CD14-positive monocyte (primary cell): ENCODE measurements at regions not wholly inside any gene's neighbourhood (a gene's known extent, or its start where the extent isn't known, plus 50 kb on each side); places are given as distances from the start of the nearest gene placed in this dataset.

Source experiments
- DNase-seq, 3 donors: peaks; one replicate each; pipeline ENCODE4 v3.0.0-alpha.2; 2011 to 2022
- H2AFZ ChIP-seq: 2 replicates; pipeline ENCODE4 v1.6.0; 2012; ENCODE audit warnings: mild to moderate bottlenecking, low read depth, low read length, inconsistent platforms; ENCODE audit not compliant: insufficient read depth, poor library complexity, severe bottlenecking
- H3K27ac ChIP-seq, 2 donors: 1 replicate in 1 of 2; 2 replicates in 1 of 2; pipeline ENCODE4 v1.5.1; 2012 to 2013; ENCODE audit warnings: low read length in 2 of 2, control low read depth in 1 of 2, inconsistent platforms in 1 of 2, low read depth in 1 of 2, mild to moderate bottlenecking in 1 of 2
- H3K27me3 ChIP-seq, 2 donors: one replicate each; pipeline versions ENCODE4 v1.6.0 to v1.6.1; 2011 to 2013; ENCODE audit warnings: low read length in 2 of 2; ENCODE audit not compliant: control insufficient read depth in 2 of 2, insufficient read depth in 2 of 2
- H3K36me3 ChIP-seq, 2 donors: replicated peaks in 1 of 2; 1 replicate in 1 of 2; 2 replicates in 1 of 2; pipeline versions ENCODE4 v1.5.1 to v1.6.1; 2012 to 2013; ENCODE audit warnings: low read length in 2 of 2, control low read depth in 1 of 2, inconsistent platforms in 1 of 2, mild to moderate bottlenecking in 1 of 2; ENCODE audit not compliant: insufficient read depth in 2 of 2, control insufficient read depth in 1 of 2
- H3K4me1 ChIP-seq, 2 donors: 1 replicate in 1 of 2; 2 replicates in 1 of 2; pipeline versions ENCODE4 v1.5.1 to v1.6.1; 2012 to 2013; ENCODE audit warnings: low read length in 2 of 2, control low read depth in 1 of 2, inconsistent platforms in 1 of 2, mild to moderate bottlenecking in 1 of 2, moderate library complexity in 1 of 2; ENCODE audit not compliant: insufficient read depth in 2 of 2, control insufficient read depth in 1 of 2
- H3K4me2 ChIP-seq: replicated peaks from 2 replicates; pipeline ENCODE3; 2012; ENCODE audit warnings: low read length, moderate library complexity, mild to moderate bottlenecking; ENCODE audit not compliant: poor library complexity, severe bottlenecking; ENCODE audit errors: extremely low read depth
- H3K4me3 ChIP-seq, 3 experiments: fragments of 200-600 bp in 1 of 3; sonication (generic) in 1 of 3; replicated peaks in 1 of 3; 1 replicate in 2 of 3; 2 replicates in 1 of 3; pipeline ENCODE4 v1.5.1; 2011 to 2013; ENCODE audit warnings: low read length in 3 of 3, mild to moderate bottlenecking in 3 of 3, control low read depth in 2 of 3, low read depth in 2 of 3, inconsistent platforms in 1 of 3, moderate library complexity in 1 of 3
- H3K79me2 ChIP-seq: 2 replicates; pipeline ENCODE4 v1.6.0; 2012; ENCODE audit warnings: mild to moderate bottlenecking, control low read depth, inconsistent platforms, low read length, moderate library complexity; ENCODE audit not compliant: insufficient read depth
- H3K9ac ChIP-seq: 2 replicates; pipeline ENCODE4 v1.6.0; 2017; ENCODE audit warnings: low read length, mild to moderate bottlenecking; ENCODE audit not compliant: insufficient read depth, poor library complexity, severe bottlenecking
- H3K9me3 ChIP-seq, 2 donors: replicated peaks in 1 of 2; 1 replicate in 1 of 2; 2 replicates in 1 of 2; pipeline versions ENCODE4 v1.5.1 to v1.6.1; 2012 to 2013; ENCODE audit warnings: low read length in 2 of 2, control low read depth in 1 of 2; ENCODE audit not compliant: control insufficient read depth in 1 of 2, insufficient read depth in 1 of 2
- H4K20me1 ChIP-seq: 2 replicates; pipeline ENCODE4 v1.6.0; 2012; ENCODE audit warnings: mild to moderate bottlenecking, low read length, control low read depth, moderate library complexity; ENCODE audit not compliant: insufficient read depth
- H3K27ac Mint-ChIP-seq, 7 donors: one replicate each; pipeline ENCODE4 v1.8.0; 2020; ENCODE audit warnings: mild to moderate bottlenecking in 7 of 7, mixed read lengths in 7 of 7, moderate library complexity in 6 of 7, inconsistent platforms in 2 of 7
- H3K27me3 Mint-ChIP-seq, 3 donors: one replicate each; pipeline ENCODE4 v1.8.0; 2021 to 2022; ENCODE audit warnings: low read depth in 3 of 3, mild to moderate bottlenecking in 3 of 3, mixed read lengths in 3 of 3, moderate library complexity in 3 of 3, inconsistent platforms in 1 of 3
- H3K36me3 Mint-ChIP-seq, 2 donors: one replicate each; pipeline ENCODE4 v1.8.0; 2020; ENCODE audit warnings: mixed read lengths in 2 of 2, inconsistent platforms in 1 of 2, mild to moderate bottlenecking in 1 of 2
- H3K4me1 Mint-ChIP-seq: one replicate; pipeline ENCODE4 v1.8.0; 2020; ENCODE audit warnings: mild to moderate bottlenecking, mixed read lengths
- H3K4me3 Mint-ChIP-seq, 2 donors: one replicate each; pipeline ENCODE4 v1.8.0; 2020; ENCODE audit warnings: mild to moderate bottlenecking in 2 of 2, mixed read lengths in 2 of 2, moderate library complexity in 1 of 2
- H3K9me3 Mint-ChIP-seq, 7 donors: one replicate each; pipeline ENCODE4 v1.8.0; 2020 to 2022; ENCODE audit warnings: mixed read lengths in 7 of 7, mild to moderate bottlenecking in 6 of 7, moderate library complexity in 6 of 7, inconsistent platforms in 2 of 7
- WGBS: methylation state at CpG from one replicate; pipeline ENCODE4 v1.1.5; 2013; ENCODE audit warnings: missing lambda C conversion rate; ENCODE audit not compliant: insufficient coverage; 5-methylcytosine and 5-hydroxymethylcytosine counted together
- intact Hi-C, 2 donors: fragments of 100-400 bp; cut with micrococcal nuclease; formaldehyde crosslinking; loops; one replicate each; pipeline versions ENCODE4 v1.15.0 to v1.15.1; 2023
- TF ChIP-seq, protein P1 (sequence below): fragments of 200-600 bp; IDR thresholded peaks from one replicate; pipeline ENCODE4 v1.8.0; 2022; ENCODE audit warnings: antibody characterized with exemption, mild to moderate bottlenecking

DNA sequence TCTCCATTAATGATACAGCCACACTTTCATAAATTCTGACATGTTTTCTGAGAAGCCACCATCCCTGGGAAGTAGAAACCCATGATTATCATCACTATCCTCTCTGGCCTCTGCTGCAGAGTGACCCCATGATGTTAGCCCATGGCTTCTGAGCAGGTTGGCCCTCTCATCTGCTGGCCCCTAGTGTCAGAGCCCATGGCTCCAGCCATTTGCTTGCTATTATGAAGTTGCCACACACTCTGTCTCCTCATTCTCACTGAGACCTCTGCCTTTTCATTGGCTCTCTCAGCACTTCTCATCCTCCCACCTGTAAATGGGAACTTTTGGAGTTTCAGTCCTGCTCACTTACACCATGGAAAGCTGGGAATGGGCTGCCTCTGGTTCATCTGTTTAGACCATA, 192.7 kb downstream of the GASK1B start:
- H3K4me1 ChIP-seq: peaks cover 19 to 29% of the 10 kb centered on the region in 2 donors
- H2AFZ ChIP-seq: peak overlapping the region; percentile 6
- intact Hi-C loops: no loop called here
- TF ChIP-seq, protein P1, sequence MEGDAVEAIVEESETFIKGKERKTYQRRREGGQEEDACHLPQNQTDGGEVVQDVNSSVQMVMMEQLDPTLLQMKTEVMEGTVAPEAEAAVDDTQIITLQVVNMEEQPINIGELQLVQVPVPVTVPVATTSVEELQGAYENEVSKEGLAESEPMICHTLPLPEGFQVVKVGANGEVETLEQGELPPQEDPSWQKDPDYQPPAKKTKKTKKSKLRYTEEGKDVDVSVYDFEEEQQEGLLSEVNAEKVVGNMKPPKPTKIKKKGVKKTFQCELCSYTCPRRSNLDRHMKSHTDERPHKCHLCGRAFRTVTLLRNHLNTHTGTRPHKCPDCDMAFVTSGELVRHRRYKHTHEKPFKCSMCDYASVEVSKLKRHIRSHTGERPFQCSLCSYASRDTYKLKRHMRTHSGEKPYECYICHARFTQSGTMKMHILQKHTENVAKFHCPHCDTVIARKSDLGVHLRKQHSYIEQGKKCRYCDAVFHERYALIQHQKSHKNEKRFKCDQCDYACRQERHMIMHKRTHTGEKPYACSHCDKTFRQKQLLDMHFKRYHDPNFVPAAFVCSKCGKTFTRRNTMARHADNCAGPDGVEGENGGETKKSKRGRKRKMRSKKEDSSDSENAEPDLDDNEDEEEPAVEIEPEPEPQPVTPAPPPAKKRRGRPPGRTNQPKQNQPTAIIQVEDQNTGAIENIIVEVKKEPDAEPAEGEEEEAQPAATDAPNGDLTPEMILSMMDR: no peak
- peaks cover 4 to 6% of the 10 kb centered on the region in 2 donors for H3K27me3 ChIP-seq
- H3K27me3 Mint-ChIP-seq: peaks cover 2 to 5% (median 4%) of the 10 kb centered on the region in 3 donors
- no peaks in the 10 kb centered on the region for H4K20me1 ChIP-seq
- peaks cover 30% of the 10 kb centered on the region for H3K4me1 Mint-ChIP-seq
- H3K27ac ChIP-seq: no peak overlapping the region
- H3K4me3 Mint-ChIP-seq: no peak overlapping the region
- no peaks in the 10 kb centered on the region for H3K36me3 Mint-ChIP-seq
- H3K9ac ChIP-seq: no peak overlapping the region
- no peak overlapping the region for H3K27ac Mint-ChIP-seq
- no peaks in the 10 kb centered on the region for H3K36me3 ChIP-seq
- H3K79me2 ChIP-seq: no peaks in the 10 kb centered on the region
- H3K9me3 Mint-ChIP-seq: peaks cover 0 to 12% (median 0%) of the 10 kb centered on the region in 7 donors
- DNase-seq: no peak
- H3K4me2 ChIP-seq: no peak overlapping the region
- H3K4me3 ChIP-seq: no peak overlapping the region
- no peaks in the 10 kb centered on the region for H3K9me3 ChIP-seq

DNA sequence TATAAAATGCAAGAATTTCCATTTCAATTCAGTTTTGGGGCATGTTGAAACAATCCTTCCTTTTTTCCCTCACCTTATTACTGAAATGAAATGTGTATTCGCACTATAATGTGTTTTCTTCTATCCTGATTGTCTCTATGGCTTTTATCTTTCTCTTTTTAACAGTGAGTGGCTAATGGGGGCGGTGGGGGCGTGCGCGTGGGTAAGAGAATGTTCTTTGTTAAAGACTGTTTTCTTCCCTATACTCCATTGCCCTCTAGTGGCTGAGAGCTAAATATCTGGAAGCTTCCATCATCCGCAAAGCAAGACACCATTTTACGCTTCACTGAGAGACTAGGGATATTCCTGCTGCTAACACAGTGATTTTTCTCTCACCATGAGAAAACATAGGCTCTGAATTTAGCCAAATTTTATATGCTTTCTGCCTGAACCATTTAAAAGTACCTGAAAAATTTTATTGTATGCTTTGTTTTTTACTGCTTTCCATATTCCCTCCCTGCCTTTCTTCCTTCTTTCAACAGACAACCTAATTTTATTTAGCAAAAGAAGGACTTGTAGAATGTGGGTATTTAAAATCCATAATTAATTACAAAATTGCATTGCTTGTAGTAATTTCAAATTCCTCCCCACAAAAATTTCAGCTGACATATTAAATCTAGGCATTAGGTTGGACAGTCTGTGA, 194.0 kb downstream of the GASK1B start:
- H3K27me3 ChIP-seq: peaks cover 4 to 6% of the 10 kb centered on the region in 2 donors
- intact Hi-C loops: no loop called here
- DNase-seq: peak; percentile 43 to 68 (median 65)
- Mint-ChIP-seq H3K27ac (no peak overlapping the region), H3K9me3 (peaks cover 0 to 5% (median 0%) of the 10 kb centered on the region in 7 donors), H3K4me1 (peaks cover 25% of the 10 kb centered on the region), H3K27me3 (peaks cover 2 to 6% (median 5%) of the 10 kb centered on the region in 3 donors), H3K4me3 (peak overlapping the region in 1 of 2 donors; percentile 78), H3K36me3 (no peaks in the 10 kb centered on the region)
- H3K9me3 ChIP-seq: no peaks in the 10 kb centered on the region
- no peaks in the 10 kb centered on the region for H3K36me3 ChIP-seq
- TF ChIP-seq, protein P1: peak; percentile 92
- H2AFZ ChIP-seq: peak overlapping the region; percentile 44
- H3K9ac ChIP-seq: no peak overlapping the region
- H4K20me1 ChIP-seq: no peaks in the 10 kb centered on the region
- no CpG with 5 or more reads among the region's 7 CpGs for WGBS
- no peak overlapping the region for H3K27ac ChIP-seq
- peak overlapping the region in 1 of 3 experiments; percentile 35 for H3K4me3 ChIP-seq
- H3K79me2 ChIP-seq: no peaks in the 10 kb centered on the region
- H3K4me2 ChIP-seq: peak overlapping the region; percentile 45
- peaks cover 19 to 28% of the 10 kb centered on the region in 2 donors for H3K4me1 ChIP-seq
